Calu3 (cell line): ENCODE measurements at regions not wholly inside any gene's neighbourhood (a gene's known extent, or its start where the extent isn't known, plus 50 kb on each side); places are given as distances from the start of the nearest gene placed in this dataset.

Experiments
- BruUV-seq: library from RNA; stranded (reverse); fragments of 400-500 nt; replicated peaks from 2 replicates; lab custom pipeline; 2021; lab: Mats Ljungman, UMichigan
- CTCF ChIA-PET: fragments of 300-600 bp; sonication (Branson Sonifier 250); formaldehyde crosslinking; loops from one replicate; lab custom pipeline; 2022; ENCODE audit warnings: antibody characterized with exemption; lab: Charles Lee
- DNase-seq: peaks from one replicate; pipeline ENCODE4 v3.0.0; 2022
- H3K27ac Mint-ChIP-seq: one replicate; pipeline ENCODE4 v1.8.0; 2022; ENCODE audit warnings: mixed read lengths; ENCODE audit not compliant: unreplicated experiment
- H3K27me3 Mint-ChIP-seq: one replicate; pipeline ENCODE4 v1.8.0; 2022; ENCODE audit warnings: mixed read lengths; ENCODE audit not compliant: unreplicated experiment
- H3K36me3 Mint-ChIP-seq: one replicate; pipeline ENCODE4 v1.8.0; 2022; ENCODE audit warnings: mild to moderate bottlenecking, moderate library complexity, mixed read lengths; ENCODE audit not compliant: insufficient read depth, unreplicated experiment
- H3K4me1 Mint-ChIP-seq: one replicate; pipeline ENCODE4 v1.8.0; 2022; ENCODE audit warnings: mild to moderate bottlenecking, low read depth, mixed read lengths; ENCODE audit not compliant: unreplicated experiment
- H3K4me3 Mint-ChIP-seq: one replicate; pipeline ENCODE4 v1.8.0; 2022; ENCODE audit warnings: mild to moderate bottlenecking, low read depth, moderate library complexity, mixed read lengths; ENCODE audit not compliant: unreplicated experiment
- H3K9me3 Mint-ChIP-seq: one replicate; pipeline ENCODE4 v1.8.0; 2022; ENCODE audit warnings: low read depth, mixed read lengths; ENCODE audit not compliant: unreplicated experiment
- CTCF ChIP-seq: fragments of 200-600 bp; IDR thresholded peaks from one replicate; pipeline ENCODE4 v1.8.0; 2022; ENCODE audit warnings: antibody characterized with exemption; ENCODE audit not compliant: unreplicated experiment
- intact Hi-C: fragments of 100-400 bp; cut with micrococcal nuclease; formaldehyde crosslinking; loops from one replicate; pipeline ENCODE4 v1.10.0; 2022; ENCODE audit not compliant: unreplicated experiment

GRCh38 chr11:128156486-128156885, 430.9 kb downstream of the ETS1 start:
- Mint-ChIP-seq H3K27ac (no peak overlapping the region), H3K36me3 (no peaks in the 10 kb centered on the region), H3K4me1 (no peaks in the 10 kb centered on the region), H3K9me3 (no peaks in the 10 kb centered on the region), H3K4me3 (no peak overlapping the region), H3K27me3 (no peaks in the 10 kb centered on the region)
- no peak for DNase-seq
- BruUV-seq = no TSS peak
- no peak for TF ChIP-seq CTCF
- CTCF ChIA-PET = interaction anchor here (0.5 to 0.7 kb wide), 2 partner anchors 41 to 113 kb away, joined by 3 read pairs; no protein-coding TSS in a partner anchor
- intact Hi-C loops = loop anchor here (2.0 to 5.0 kb wide), 2 partner anchors 126 to 676 kb away; no protein-coding TSS in a partner anchor

GRCh38 chr11:128155590-128155989, 431.8 kb downstream of the ETS1 start:
- BruUV-seq = no TSS peak
- H3K4me1 Mint-ChIP-seq = no peaks in the 10 kb centered on the region
- H3K36me3 Mint-ChIP-seq = no peaks in the 10 kb centered on the region
- CTCF ChIA-PET = interaction anchor here (0.7 kb wide), 1 partner anchor 112 kb away, joined by 3 read pairs; no protein-coding TSS in a partner anchor
- no peaks in the 10 kb centered on the region for H3K9me3 Mint-ChIP-seq
- DNase-seq = no peak
- intact Hi-C loops = loop anchor here (5.0 kb wide), 1 partner anchor 677 kb away; no protein-coding TSS in a partner anchor
- H3K27me3 Mint-ChIP-seq = no peaks in the 10 kb centered on the region
- H3K27ac Mint-ChIP-seq = no peak overlapping the region
- H3K4me3 Mint-ChIP-seq = no peak overlapping the region
- no peak for TF ChIP-seq CTCF

- no peak for DNase-seq
- intact Hi-C loops = no loop called here
- CTCF ChIA-PET = no interaction called here
- no peak overlapping the region for H3K27ac Mint-ChIP-seq
- no peak overlapping the region for H3K4me3 Mint-ChIP-seq
- no peaks in the 10 kb centered on the region for H3K9me3 Mint-ChIP-seq
- no peak for TF ChIP-seq CTCF
- no peaks in the 10 kb centered on the region for H3K27me3 Mint-ChIP-seq
- no peaks in the 10 kb centered on the region for H3K36me3 Mint-ChIP-seq
- H3K4me1 Mint-ChIP-seq = no peaks in the 10 kb centered on the region
- no TSS peak for BruUV-seq
These were observed 433.7 kb downstream of the ETS1 start for GRCh38 chr11:128153697-128154048.

GRCh38 chr11:128152796-128153696, 434.3 kb downstream of the ETS1 start:
- no peak for TF ChIP-seq CTCF
- Mint-ChIP-seq H3K4me1 (no peaks in the 10 kb centered on the region), H3K36me3 (no peaks in the 10 kb centered on the region), H3K27ac (no peak overlapping the region), H3K9me3 (no peaks in the 10 kb centered on the region), H3K4me3 (no peak overlapping the region), H3K27me3 (no peaks in the 10 kb centered on the region)
- CTCF ChIA-PET = no interaction called here
- no peak for DNase-seq
- intact Hi-C loops = no loop called here
- BruUV-seq = no TSS peak
